OCI-LY1 (cell line): ENCODE measurements at regions not wholly inside any gene's neighbourhood (a gene's known extent, or its start where the extent isn't known, plus 50 kb on each side); places are given as distances from the start of the nearest gene placed in this dataset.

Source experiments
- EZH2 ChIP-seq: fragments of 200-600 bp; sonication (generic), shearing (Covaris generic); IDR thresholded peaks from 2 replicates; pipeline ENCODE4 v1.8.0; 2017; ENCODE audit warnings: borderline replicate concordance, mixed run types, mild to moderate bottlenecking, antibody characterized with exemption, low read length, moderate library complexity, mixed read lengths
- TF ChIP-seq, protein P1 (sequence below): fragments of 200-600 bp; sonication (generic), shearing (Covaris generic); IDR thresholded peaks from 2 replicates; pipeline ENCODE4 v1.5.1; 2017; ENCODE audit warnings: mild to moderate bottlenecking, antibody characterized with exemption, low read length, moderate library complexity, mixed read lengths

DNA sequence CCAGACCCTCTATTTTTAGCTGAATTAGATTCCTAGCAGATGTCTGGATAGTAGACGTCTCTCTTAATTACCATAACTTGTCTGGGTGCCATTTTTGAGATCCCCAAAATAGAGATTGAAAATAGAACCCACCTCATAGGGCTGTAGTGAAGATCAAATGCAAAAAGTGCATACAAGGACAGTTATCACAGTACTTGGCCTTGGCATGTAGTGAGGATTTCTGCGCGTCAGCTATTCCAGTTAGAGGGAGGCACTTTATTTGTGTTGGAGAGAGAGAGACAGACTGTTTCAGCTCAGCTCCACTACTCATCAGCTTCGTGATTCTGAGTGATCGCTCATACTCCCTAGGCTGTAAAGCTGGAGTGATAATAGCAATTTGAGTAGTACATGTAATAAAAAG is 59.6 kb upstream of the CDH13 start:
- TF ChIP-seq, protein P1, sequence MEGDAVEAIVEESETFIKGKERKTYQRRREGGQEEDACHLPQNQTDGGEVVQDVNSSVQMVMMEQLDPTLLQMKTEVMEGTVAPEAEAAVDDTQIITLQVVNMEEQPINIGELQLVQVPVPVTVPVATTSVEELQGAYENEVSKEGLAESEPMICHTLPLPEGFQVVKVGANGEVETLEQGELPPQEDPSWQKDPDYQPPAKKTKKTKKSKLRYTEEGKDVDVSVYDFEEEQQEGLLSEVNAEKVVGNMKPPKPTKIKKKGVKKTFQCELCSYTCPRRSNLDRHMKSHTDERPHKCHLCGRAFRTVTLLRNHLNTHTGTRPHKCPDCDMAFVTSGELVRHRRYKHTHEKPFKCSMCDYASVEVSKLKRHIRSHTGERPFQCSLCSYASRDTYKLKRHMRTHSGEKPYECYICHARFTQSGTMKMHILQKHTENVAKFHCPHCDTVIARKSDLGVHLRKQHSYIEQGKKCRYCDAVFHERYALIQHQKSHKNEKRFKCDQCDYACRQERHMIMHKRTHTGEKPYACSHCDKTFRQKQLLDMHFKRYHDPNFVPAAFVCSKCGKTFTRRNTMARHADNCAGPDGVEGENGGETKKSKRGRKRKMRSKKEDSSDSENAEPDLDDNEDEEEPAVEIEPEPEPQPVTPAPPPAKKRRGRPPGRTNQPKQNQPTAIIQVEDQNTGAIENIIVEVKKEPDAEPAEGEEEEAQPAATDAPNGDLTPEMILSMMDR = no peak
- TF ChIP-seq EZH2 = no peak
